ENCODE measurements at regions not wholly inside any gene's neighbourhood (a gene's known extent, or its start where the extent isn't known, plus 50 kb on each side); places are given as distances from the start of the nearest gene placed in this dataset.
"Not testable (repeated sequence)": the region's sequence is repeated elsewhere in the genome, so short reads cannot be mapped to it uniquely, and the experiment has no call there.

- DNase-seq: no peak
These were observed 334.0 kb upstream of the KCNMB2 start for GRCh38 chr3:178202194-178202593.

GRCh38 chr3:178203165-178203564, 333.1 kb upstream of the KCNMB2 start:
- DNase-seq: no peak

- DNase-seq: no peak
These were observed 332.6 kb upstream of the KCNMB2 start for GRCh38 chr3:178203650-178204049.

DNA sequence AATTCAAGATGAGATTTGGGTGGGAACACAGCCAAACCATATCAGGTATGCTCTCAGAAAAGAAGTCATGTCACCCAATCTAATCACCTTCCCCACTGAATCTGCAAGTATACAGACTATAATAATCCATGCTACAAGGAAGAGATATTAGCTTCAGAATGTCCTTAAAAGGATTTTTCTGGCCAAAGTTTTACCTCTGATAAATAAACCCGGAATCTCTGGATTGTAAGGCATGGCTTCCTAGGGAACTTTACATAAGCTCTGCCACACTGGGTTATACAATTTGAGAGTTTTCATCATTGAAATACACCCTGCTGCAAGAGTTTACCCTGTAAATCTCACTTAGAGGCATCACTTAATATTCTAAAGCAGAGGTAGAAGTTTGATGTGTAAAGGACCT, 330.5 kb upstream of the KCNMB2 start:
- DNase-seq: no peak

DNA sequence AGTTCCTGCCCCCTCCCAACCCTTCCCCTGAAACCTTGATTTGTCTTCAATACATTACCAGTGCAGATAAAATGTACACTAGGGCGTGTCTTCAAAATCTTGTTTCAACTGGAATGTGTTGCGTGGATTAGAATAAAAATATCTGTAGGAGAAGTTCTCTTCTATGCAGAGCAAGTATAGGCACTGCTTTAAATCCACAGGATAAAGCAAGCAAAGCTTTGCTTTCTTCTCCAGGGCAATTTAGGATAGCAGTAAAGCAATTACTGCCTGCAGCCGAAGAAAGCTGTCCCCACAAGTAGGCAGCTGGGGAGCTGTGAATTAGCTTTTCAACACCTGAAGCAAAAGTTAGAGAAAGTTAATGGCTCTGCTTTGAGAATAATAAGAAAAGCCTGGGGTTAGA, 329.7 kb upstream of the KCNMB2 start:
- no peak for DNase-seq

GRCh38 chr3:178207161-178207560, 329.1 kb upstream of the KCNMB2 start:
- DNase-seq: not testable (repeated sequence)

DNA sequence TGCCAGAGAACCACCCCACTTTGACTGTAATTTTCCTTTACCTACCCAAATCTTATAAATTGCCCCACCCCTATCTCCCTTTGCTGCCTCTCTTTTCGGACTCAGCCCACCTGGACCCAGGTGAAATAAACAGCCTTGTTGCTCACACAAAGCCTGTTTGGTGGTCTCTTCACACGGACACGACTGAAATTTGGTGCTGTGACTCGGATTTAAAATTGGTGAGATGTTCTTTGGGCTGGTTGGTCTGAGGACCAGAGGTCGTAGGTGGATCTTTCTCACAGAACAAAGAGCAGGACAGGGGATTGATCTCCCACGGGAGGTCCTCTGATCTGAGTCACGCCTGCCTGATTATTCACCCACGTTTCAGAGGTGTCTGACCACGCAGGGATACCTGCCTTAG, 328.6 kb upstream of the KCNMB2 start:
- not testable (repeated sequence) for DNase-seq

- DNase-seq: not testable (repeated sequence)
These were observed 327.1 kb upstream of the KCNMB2 start for GRCh38 chr3:178209116-178209515.

DNA sequence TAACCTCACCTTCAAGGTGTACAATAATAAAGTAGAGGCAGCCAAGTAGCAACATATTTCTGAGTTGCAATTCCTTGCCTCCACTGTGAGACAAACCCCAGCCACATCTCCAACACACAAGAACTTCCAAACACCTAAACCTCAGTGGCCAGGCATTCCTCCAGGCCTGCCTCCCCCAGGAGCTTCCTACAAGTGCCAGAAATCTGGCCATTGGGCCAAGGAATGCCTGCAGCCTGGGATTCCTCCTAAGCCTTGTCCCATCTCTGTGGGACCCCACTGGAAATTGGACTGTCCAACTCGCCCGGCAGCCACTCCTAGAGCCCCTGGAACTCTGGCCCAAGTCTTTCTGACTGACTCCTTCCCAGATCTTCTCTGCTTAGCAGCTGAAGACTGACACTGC, 326.6 kb upstream of the KCNMB2 start:
- not testable (repeated sequence) for DNase-seq

GRCh38 chr3:178211086-178211485, 325.1 kb upstream of the KCNMB2 start:
- DNase-seq: not testable (repeated sequence)

DNA sequence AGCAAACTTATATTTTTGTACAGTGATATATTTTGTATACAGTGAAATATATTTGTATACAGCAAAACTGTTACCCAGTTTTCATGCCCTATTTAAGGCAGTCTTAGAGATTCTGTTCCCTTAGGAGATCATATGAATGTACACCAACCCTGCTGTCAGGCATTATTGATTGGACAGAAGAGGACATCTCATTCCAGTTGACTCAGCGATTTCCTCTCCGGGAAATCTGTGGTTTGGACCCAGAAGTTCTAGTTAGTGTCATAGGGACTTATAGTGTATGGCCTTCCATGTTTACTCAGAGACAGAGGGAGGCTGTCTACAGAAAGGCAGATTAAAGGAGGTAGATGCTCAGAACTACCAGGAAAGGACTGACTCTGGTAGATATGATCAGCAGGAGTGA, 318.8 kb upstream of the KCNMB2 start:
- no peak for DNase-seq

GRCh38 chr3:178218231-178218630, 318.0 kb upstream of the KCNMB2 start:
- no peak for DNase-seq

DNA sequence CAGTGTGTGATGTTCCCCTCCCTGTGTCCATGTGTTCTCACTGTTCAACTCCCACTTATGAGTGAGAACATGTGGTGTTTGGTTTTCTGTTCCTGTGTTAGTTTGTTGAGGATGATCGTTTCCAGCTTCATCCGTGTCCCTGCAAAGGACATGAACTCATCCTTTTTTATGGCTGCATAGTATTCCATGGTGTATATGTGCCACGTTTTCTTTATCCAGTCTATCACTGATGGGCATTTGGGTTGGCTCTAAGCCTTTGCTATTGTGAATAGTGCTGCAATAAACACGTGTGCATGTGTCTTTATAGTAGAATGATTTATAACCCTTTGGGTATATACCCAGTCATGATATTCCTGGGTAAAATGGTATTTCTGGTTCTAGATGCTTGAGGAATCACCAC, 316.6 kb upstream of the KCNMB2 start:
- DNase-seq: not testable (repeated sequence)

- no peak for DNase-seq
These were observed 312.4 kb upstream of the KCNMB2 start for GRCh38 chr3:178223876-178224275.

DNA sequence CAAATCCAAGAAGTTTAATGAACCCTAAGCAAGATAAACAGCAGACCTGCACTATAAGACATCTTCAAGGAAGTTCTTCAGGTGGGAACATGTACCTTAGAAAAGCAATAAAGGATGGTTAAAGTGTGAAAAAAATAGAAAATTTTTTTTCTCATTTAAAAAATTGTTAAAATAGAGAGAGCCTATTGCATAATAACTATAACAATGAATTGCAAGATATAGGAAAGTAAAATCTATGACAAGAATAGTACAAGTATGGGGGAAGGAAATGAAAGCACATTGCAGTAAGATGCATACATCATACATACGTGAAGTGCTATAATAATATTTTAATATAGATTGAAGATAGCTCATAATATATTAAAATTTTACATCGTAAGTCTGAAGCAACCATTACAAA, 310.1 kb upstream of the KCNMB2 start:
- DNase-seq: no peak

DNA sequence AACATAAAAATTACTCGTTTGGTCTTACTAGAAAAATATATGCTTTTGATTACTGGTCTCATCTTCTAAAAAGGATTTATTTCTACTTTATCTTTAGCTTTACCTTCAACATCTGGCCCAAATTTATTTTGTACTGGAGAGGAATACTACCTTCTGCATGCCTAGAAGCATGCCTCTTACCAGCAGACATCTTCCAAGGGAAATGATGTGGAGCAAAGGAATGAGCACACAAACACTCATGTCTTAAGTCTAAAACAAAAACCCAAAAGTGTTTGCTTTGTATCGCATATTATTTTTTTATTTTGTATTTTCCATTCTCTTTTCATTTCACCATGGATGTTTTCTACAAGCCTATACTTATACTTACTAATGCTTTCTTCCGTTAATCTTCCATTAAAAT, 304.6 kb upstream of the KCNMB2 start:
- no peak for DNase-seq

GRCh38 chr3:178233371-178234071, 302.7 kb upstream of the KCNMB2 start:
- DNase-seq: no peak

DNA sequence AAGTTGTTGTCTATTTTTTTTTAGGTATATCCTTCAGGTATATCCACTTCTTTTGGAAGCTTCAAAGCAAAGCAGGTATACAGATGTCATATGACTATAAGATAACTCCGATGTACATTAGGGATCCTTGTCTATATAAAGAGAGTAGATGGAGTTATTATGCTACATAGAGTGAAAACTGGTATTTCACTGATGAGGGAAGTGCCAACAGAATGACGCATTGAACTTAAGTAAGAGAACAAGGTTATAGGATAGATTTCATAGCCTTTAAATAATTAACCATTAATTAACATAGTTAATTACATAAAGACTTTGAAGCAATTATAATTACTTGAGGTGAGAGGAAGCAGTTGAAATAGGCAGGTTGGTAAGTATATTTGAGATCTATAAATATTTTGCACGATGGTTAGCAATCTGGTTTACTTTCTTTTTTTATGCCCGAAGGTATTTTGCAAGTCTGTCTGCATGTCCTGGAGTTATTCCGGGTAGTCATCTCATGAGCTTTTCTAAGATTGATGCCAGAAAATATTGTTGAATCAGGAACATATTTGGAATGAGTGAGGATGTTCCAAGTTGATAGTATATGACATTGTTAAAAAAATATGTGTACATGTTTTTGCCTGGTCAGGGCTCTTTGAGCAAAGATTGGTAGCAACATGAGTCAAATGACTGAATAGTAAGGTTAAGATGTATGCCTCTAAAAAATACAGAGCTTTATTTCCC, 299.5 kb upstream of the KCNMB2 start:
- DNase-seq: no peak

DNA sequence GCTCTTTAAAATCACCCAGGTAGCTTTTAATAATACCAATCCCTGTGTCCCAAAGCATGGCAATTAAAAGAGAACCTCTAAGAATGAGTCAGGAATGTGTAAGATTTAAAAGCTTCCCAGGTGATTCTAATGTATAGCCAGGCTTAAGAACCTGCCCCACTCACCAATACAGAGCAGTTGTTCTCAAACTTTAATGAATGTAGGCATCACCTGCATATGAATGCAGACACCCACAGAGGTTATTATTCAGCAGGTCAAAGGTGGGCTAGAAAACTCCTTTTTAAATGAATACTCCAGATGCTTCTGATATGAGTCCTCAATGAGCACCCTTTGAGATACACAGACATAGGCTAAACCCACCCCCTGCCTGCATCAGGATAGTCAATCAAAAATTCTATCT, 298.1 kb upstream of the KCNMB2 start:
- DNase-seq: no peak

GRCh38 chr3:178244733-178245709, 291.2 kb upstream of the KCNMB2 start:
- DNase-seq: no peak

- DNase-seq: no peak
These were observed 290.2 kb upstream of the KCNMB2 start for GRCh38 chr3:178246004-178246403.

- DNase-seq: no peak
These were observed 280.9 kb upstream of the KCNMB2 start for GRCh38 chr3:178255315-178255714.

DNA sequence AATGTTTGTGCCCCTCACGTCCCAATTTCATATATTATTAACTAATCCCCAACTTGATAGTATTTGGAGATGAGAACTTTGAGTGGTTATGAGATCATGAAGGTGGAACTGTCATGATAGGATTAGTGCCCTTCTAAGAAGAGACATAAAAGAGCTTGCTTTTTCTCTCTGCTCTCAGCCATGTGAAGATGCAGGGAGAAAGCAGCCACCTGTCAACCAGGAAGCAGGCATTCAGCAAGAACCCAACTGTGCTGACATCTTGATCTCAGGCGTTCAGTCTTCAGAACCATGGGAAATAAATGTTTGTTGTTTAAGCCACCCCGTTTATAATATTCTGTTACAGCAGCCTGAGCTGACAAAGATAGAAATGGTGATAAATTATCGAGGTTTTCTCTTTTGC, 278.7 kb upstream of the KCNMB2 start:
- no peak for DNase-seq
